ENCODE measurements at regions not wholly inside any gene's neighbourhood (a gene's known extent, or its start where the extent isn't known, plus 50 kb on each side); places are given as distances from the start of the nearest gene placed in this dataset.

- Mint-ChIP-seq H3K4me3 (no peak overlapping the region), H3K27me3 (ENCODE audit: low read depth) (no peaks in the 10 kb centered on the region), H3K9me3 (no peaks in the 10 kb centered on the region), H3K36me3 (no peaks in the 10 kb centered on the region), H3K4me1 (no peaks in the 10 kb centered on the region), H3K27ac (no peak overlapping the region)
- TF ChIP-seq CTCF (IDR thresholded peaks at IDR 0.05; ENCODE audit: unreplicated experiment), result peak; percentile 19
- DNase-seq (ENCODE audit: low spot score in 2 of 2, unreplicated experiment in 2 of 2), result no peak
Measured at GRCh38 chr21:25360593-25360992, 246.7 kb downstream of the MRPL39 start.

GRCh38 chr21:25359724-25360123 is 247.6 kb downstream of the MRPL39 start:
- Mint-ChIP-seq H3K27me3 (ENCODE audit: low read depth) (no peaks in the 10 kb centered on the region), H3K36me3 (no peaks in the 10 kb centered on the region), H3K4me1 (no peaks in the 10 kb centered on the region), H3K9me3 (no peaks in the 10 kb centered on the region), H3K4me3 (no peak overlapping the region), H3K27ac (no peak overlapping the region)
- DNase-seq (ENCODE audit: low spot score in 2 of 2, unreplicated experiment in 2 of 2), result no peak
- TF ChIP-seq CTCF (IDR thresholded peaks at IDR 0.05; ENCODE audit: unreplicated experiment), result no peak

GRCh38 chr21:25350056-25350455 is 257.2 kb downstream of the MRPL39 start:
- Mint-ChIP-seq H3K4me1 (peaks cover 4% of the 10 kb centered on the region), H3K4me3 (no peak overlapping the region), H3K9me3 (peaks cover 37% of the 10 kb centered on the region), H3K36me3 (no peaks in the 10 kb centered on the region), H3K27ac (no peak overlapping the region), H3K27me3 (ENCODE audit: low read depth) (no peaks in the 10 kb centered on the region)
- no peak for DNase-seq (ENCODE audit: low spot score in 2 of 2, unreplicated experiment in 2 of 2)
- no peak for TF ChIP-seq CTCF (IDR thresholded peaks at IDR 0.05; ENCODE audit: unreplicated experiment)

GRCh38 chr21:25343774-25344545 is 263.3 kb downstream of the MRPL39 start:
- no peak for DNase-seq (ENCODE audit: low spot score in 2 of 2, unreplicated experiment in 2 of 2)
- Mint-ChIP-seq H3K27me3 (ENCODE audit: low read depth) (no peaks in the 10 kb centered on the region), H3K4me1 (no peaks in the 10 kb centered on the region), H3K4me3 (no peak overlapping the region), H3K9me3 (peaks cover 19% of the 10 kb centered on the region), H3K27ac (no peak overlapping the region), H3K36me3 (no peaks in the 10 kb centered on the region)
- TF ChIP-seq CTCF (IDR thresholded peaks at IDR 0.05; ENCODE audit: unreplicated experiment), result no peak

- Mint-ChIP-seq H3K27ac (no peak overlapping the region), H3K36me3 (no peaks in the 10 kb centered on the region), H3K4me1 (no peaks in the 10 kb centered on the region), H3K9me3 (peaks cover 17% of the 10 kb centered on the region), H3K27me3 (ENCODE audit: low read depth) (no peaks in the 10 kb centered on the region), H3K4me3 (no peak overlapping the region)
- no peak for TF ChIP-seq CTCF (IDR thresholded peaks at IDR 0.05; ENCODE audit: unreplicated experiment)
- DNase-seq (ENCODE audit: low spot score in 2 of 2, unreplicated experiment in 2 of 2), result no peak
Measured at GRCh38 chr21:25342816-25343215, 264.5 kb downstream of the MRPL39 start.

All from mesothelial cell of epicardium (in vitro differentiated cells).